ENCODE measurements at regions not wholly inside any gene's neighbourhood (a gene's known extent, or its start where the extent isn't known, plus 50 kb on each side); places are given as distances from the start of the nearest gene placed in this dataset.
"Not testable (repeated sequence)": the region's sequence is repeated elsewhere in the genome, so short reads cannot be mapped to it uniquely, and the experiment has no call there.

- not testable (repeated sequence) for DNase-seq (ENCODE audit: low read depth in 3 of 3, low spot score in 2 of 3)
These were observed 119.4 kb upstream of the FOLH1 start for GRCh38 chr11:49327766-49328165.

- not testable (repeated sequence) for DNase-seq (ENCODE audit: low read depth in 3 of 3, low spot score in 2 of 3)
These were observed 118.2 kb upstream of the FOLH1 start for GRCh38 chr11:49326651-49327050.

- DNase-seq (ENCODE audit: low read depth in 3 of 3, low spot score in 2 of 3), result no peak
These were observed 107.8 kb upstream of the FOLH1 start for GRCh38 chr11:49316180-49316579.

GRCh38 chr11:49303080-49303479 is 94.7 kb upstream of the FOLH1 start:
- DNase-seq (ENCODE audit: low read depth in 3 of 3, low spot score in 2 of 3), result no peak

- no peak for DNase-seq (ENCODE audit: low read depth in 3 of 3, low spot score in 2 of 3)
These were observed 94.0 kb upstream of the FOLH1 start for GRCh38 chr11:49302360-49302759.

GRCh38 chr11:49298017-49298416 is 89.6 kb upstream of the FOLH1 start:
- DNase-seq (ENCODE audit: low read depth in 3 of 3, low spot score in 2 of 3), result not testable (repeated sequence)

GRCh38 chr11:49283911-49284310 is 75.5 kb upstream of the FOLH1 start:
- DNase-seq (ENCODE audit: low read depth in 3 of 3, low spot score in 2 of 3), result not testable (repeated sequence)

- DNase-seq (ENCODE audit: low read depth in 3 of 3, low spot score in 2 of 3), result peak; percentile 3 to 17 (median 16)
These were observed 74.9 kb upstream of the FOLH1 start for GRCh38 chr11:49283282-49283681.

GRCh38 chr11:49282125-49282524 is 73.7 kb upstream of the FOLH1 start:
- DNase-seq (ENCODE audit: low read depth in 3 of 3, low spot score in 2 of 3), result not testable (repeated sequence)

GRCh38 chr11:49277951-49278350 is 69.5 kb upstream of the FOLH1 start:
- not testable (repeated sequence) for DNase-seq (ENCODE audit: low read depth in 3 of 3, low spot score in 2 of 3)
